HG02885 (cell line): ENCODE measurements at regions not wholly inside any gene's neighbourhood (a gene's known extent, or its start where the extent isn't known, plus 50 kb on each side); places are given as distances from the start of the nearest gene placed in this dataset.
"Not testable (repeated sequence)": the region's sequence is repeated elsewhere in the genome, so short reads cannot be mapped to it uniquely, and the experiment has no call there.

Experiments
- ATAC-seq: cut with Tn5 transposase; IDR thresholded peaks from one replicate; pipeline ENCODE4 v1.9.1; 2021; ENCODE audit warnings: mild to moderate bottlenecking; ENCODE audit not compliant: unreplicated experiment, poor library complexity

- ATAC-seq: no peak
Measured at GRCh38 chr16:54985156-54985555, 54.5 kb downstream of the IRX5 start.

GRCh38 chr16:54985668-54986067, 55.0 kb downstream of the IRX5 start:
- ATAC-seq: no peak

- no peak for ATAC-seq
Measured at GRCh38 chr16:54986409-54986808, 55.7 kb downstream of the IRX5 start.

DNA sequence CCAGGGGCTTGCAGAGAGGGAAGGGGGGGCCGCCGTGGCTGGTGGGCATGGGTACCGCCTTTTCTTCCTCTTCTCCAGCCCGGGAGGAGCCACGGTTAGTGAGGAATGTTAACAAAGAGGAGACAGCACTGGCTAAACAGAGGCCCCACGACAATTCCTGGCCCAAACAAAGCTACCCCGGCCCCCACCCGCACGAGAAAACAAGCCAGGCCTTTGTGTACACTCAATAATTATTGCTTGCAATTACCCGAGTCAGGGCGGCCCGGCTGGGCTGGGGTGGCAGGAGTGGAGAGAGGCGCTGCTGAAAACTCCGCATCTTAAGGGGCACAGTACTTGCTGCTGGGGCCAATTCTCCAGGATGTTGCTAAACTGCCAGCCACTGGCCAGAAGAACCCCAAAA, 56.4 kb downstream of the IRX5 start:
- no peak for ATAC-seq

DNA sequence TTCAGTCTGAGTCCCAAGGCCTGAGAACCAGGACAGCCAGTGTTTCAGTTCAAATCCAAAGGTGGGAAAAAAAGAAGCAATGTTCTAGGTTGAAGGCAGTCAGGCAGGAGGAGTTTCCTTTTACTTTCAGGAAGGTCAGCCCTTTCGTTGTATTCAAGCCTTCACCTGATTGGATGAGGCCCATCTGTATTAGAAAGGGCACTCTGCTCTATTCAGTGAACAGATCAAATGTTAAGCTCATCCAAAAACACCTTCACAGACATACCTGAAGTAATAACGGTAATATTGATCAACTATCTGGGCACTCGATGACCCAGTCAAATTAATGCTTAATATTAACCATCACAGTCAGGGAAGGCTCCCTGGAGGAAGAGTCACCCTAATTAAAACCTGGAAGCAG, 60.9 kb downstream of the IRX5 start:
- ATAC-seq: no peak

DNA sequence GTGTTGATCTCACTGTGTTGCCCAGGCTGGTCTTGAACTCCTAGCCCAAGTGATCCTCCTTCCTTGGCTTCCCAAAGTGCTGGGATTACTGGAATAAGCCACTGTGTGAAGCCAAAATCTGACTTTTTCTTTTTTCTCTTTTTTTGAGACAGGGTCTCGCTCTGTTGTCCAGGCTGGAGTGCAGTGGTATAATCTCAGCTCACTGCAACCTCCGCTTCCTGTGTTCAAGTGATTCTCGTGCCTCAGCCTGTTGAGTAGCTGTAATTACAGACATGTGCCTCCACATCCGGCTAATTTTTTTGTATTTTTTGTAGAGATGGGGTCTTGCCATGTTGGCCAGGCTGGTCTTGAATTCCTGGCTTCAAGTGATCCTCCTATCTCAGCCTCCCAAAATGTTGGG, 61.3 kb downstream of the IRX5 start:
- ATAC-seq: not testable (repeated sequence)

GRCh38 chr16:54993106-54993895, 62.6 kb downstream of the IRX5 start:
- no peak for ATAC-seq

DNA sequence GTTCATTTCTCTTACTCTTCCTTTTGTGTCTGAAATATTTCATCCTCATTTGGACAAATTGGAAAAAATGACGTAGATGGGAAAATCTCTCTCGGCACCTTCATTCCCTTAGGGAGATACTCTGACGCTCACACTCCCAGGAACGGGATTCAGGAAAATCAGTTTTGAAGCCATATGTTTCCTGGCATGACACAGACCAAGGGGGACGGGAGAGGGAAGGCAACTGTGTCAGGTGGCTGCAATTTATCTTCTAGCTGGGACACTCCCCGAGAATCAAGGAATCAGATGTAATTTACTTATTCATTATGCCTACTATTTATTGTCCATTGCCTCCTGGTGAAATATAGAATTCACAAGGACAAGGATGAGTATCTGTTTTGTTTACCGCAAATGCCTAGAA, 65.5 kb downstream of the IRX5 start:
- ATAC-seq: no peak

GRCh38 chr16:54998834-54999233, 68.2 kb downstream of the IRX5 start:
- no peak for ATAC-seq

GRCh38 chr16:54999481-54999880, 68.8 kb downstream of the IRX5 start:
- no peak for ATAC-seq

DNA sequence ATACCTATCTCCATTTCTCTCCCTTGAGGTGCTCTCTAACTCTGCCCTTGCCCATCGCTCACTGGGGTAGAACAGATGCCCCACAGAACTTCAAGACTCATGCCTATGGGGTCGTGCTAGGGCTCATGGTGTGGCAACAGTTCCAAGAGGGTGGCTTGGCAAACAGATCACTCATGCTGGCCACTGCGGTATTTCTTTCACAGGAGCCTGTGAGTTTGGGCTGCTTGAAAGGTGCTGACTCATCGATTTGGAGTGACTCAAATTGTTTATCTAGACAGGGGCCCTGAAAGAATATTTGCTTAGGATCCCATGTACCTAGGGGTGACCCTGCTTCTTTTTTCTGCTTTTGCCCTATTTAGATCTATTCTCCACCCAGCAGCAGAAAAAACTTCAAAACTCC, 69.9 kb downstream of the IRX5 start:
- no peak for ATAC-seq

DNA sequence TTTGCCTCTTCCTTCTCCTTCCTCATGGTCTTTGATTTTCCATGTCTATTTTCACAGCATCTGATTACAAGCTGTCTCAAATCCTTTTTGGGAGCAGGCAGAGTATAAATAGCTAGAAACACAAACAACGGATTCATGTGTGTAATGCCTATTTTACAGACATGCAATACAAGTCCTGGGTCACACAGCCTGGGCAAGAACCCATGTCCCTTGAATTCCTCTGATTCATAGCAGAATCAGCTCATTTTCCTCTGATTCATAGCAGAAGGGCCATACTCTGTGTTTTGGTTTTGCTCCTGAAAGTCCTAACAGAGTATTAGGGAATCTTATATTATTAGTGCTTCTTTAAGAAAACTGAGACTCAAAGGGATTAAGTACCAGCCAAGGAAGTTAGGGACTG, 71.3 kb downstream of the IRX5 start:
- no peak for ATAC-seq

DNA sequence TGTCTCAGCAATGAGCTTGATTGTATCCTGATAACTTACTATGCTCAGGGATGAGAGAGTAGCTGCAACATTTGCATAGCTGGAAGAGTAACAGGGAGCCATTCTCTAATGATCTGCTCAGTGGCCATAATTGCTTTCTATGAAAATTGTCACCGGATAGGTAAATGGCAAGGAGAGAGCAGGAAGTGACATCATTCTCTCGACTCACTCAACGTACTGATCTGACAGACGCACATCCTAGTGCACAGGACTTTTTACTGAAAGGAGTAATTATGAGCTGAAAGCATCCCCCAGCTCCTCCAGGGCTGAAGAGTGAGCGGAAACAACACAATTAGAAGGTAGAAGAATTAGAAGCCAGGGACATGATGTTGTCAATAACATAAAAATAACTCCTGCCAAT, 71.8 kb downstream of the IRX5 start:
- ATAC-seq: no peak

GRCh38 chr16:55003306-55003705, 72.6 kb downstream of the IRX5 start:
- ATAC-seq: no peak

- ATAC-seq: no peak
Measured at GRCh38 chr16:55003916-55004315, 73.3 kb downstream of the IRX5 start.

DNA sequence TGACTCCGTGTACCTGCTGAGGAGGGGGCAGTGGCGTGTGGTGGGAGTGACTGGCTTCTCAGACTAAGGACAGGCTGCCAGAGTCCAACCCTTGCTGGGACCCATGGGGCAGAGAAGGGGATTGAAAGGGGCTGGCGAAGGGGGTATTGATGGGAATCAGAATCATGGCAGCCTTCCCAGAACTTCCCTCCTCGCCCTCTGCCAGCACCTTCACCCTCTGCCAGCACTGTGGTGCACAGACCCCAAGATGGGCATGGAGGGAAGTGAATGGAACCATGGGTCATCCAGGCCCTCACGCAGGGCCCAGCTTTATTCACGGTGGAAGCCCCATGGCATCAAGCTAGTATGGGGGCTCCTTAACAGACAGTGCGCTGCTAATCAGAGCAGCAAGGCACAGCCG, 76.8 kb downstream of the IRX5 start:
- no peak for ATAC-seq

DNA sequence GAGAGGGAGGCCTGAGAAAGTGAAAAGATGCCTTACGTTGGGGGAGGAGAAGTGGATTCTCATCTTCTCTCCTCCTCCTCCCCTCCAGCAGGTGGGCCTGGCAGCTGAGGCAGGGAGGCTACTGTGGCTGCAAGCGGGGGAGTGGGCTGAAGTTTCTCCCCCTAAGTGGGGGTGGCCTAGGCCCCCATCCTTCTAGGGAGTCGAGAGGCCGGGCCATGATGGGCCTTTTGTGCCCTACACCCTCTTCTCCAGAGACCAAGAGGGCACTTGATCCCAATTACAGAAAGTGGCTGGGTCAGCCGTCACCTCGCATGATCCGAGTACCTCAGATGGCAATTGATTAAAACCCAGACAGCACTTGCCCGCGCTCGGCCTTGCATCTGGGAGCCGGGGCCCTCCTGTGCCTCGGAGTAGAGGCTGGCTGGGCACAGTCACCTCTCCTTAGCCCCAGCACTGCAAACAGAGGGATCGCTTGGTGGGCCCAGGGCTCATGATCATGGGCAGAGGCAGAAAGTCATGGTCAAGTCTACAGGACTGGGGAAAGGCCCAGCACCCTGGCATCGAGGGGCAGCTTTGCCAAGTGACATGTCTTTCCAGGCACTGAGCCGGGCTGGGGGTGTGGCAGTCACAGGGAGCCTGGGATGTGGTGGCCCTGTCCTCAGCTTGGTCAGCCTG, 78.3 kb downstream of the IRX5 start:
- no peak for ATAC-seq

DNA sequence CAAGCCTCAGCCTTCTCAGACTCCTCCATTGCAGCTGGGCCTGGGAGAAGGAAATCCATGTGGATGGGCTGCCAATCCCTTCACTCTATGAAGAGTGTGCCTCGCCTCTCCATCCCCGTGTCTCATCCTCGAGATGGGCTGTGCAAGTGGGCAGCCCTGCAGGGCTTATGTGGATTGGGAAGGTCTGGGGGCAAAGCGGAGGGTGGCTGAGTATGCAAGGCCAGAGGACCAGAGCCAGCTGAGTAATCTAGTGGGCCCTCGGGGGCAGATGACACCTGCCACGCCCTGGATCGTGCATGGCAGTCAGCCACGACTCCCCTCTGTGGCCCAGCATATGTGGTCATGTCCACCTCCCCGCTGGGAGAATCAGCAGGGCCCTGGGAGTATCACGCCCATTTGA, 78.9 kb downstream of the IRX5 start:
- no peak for ATAC-seq

DNA sequence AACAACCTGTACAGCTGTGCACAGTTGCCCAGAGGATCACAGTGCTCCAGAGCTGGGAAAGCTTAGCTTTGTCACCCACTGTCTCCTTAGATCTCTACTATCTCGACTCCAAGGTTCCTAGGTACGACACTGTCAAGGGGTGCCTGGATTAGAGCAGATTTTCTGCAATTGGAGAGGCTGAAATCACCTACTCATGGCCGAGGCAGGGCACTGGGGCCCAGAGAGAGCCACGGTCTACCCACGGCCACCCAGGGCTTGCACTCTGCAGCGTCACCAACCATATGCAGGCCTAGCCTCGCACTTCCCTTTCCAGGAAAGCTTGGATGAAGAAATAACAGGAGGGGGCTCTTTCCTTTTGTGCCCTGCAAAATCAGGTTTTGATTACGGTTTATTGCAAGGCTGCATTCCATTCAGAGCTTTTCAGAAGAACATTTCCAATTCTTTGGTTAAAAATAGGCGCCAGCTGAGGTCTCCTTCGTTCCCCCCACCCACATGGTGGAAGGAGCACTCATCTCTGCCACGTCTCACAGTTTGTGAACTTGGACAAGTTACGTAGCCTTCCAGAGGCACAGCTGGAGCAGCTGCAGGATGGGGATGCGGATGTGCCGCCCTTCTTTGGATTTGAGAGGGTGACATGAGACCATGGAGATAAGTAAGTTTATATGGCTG, 80.0 kb downstream of the IRX5 start:
- no peak for ATAC-seq

GRCh38 chr16:55012362-55012761, 81.7 kb downstream of the IRX5 start:
- no peak for ATAC-seq

DNA sequence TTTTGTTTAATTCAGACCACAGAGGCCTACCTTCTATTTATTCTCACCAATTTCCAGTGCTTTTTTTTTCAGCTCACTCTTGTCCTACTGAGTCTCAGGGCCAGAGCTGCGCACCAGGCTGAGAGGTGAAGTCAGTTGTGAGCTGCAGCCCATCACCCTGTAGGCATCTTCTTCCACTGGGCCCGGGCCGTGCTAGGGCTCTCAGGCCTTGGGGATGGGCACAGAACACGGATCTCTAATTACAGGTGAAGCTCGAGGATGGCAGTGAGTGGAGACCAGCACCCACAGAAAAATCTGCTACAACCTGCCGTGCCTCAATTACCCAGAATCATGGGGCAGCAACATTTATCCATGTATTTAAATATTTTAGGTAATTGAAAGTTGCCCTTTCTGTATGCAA, 82.1 kb downstream of the IRX5 start:
- no peak for ATAC-seq

DNA sequence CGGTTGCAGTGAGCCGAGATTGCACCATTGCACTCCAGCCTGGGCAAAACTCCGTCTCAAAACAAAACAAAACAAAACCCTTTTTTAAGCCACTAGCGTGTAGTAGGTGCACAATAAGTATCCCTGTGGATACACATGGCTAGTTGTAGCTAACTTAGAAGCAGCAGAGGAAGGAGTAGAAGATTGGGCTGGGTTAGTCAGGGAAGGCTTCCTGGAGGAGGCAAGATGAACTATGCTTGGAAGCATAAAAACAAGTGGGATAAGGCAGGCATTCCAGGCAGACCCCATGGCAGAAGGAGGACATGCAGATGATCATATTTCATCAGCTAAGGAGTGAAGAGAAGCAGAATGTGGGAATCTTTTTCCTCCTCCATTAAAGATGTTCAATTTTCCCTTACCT, 83.4 kb downstream of the IRX5 start:
- ATAC-seq: no peak
